ENCODE measurements at regions not wholly inside any gene's neighbourhood (a gene's known extent, or its start where the extent isn't known, plus 50 kb on each side); places are given as distances from the start of the nearest gene placed in this dataset.

DNA sequence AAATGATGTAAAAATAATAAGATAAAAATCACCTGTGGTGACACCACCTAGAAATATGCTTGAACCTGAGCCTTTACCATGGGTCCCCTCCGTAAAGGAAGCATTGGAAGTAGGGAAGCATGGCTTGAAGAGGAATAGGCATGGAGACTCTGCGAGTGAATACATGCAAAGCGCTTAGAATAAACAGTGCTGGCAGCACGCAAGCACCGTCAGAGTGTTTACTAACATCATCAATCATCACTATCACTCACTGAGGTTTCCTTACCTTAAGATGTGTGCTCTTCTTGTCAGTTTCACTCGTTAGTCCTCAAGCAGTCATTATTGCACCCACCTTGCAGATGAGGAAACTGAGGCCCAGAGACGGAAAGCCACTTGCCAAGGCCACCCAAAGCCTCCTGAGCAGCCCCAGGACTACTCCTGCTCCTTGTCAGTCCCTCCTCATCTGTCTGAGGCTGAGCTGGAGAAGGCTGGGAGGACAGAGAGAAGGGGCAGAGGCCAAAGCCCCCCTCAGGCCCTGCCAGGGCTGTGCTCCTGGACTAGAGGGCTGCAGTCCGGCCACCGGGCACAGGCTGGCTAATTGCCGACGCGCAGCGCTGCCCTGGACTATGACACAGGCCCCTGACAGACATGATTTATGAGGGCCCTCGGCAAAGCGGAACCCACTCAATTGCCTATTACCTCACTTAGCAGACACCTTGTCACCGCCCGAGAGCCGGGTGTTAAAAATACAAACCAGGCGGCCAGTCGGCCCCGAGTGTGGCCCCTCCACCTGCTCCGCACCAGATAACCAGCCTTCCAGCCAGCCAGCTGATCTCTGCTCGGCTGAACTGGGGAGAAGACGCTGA, 168.9 kb downstream of the MN1 start:
- DNase-seq (ENCODE audit: extremely low read depth, low read depth, low spot score), result no peak

DNA sequence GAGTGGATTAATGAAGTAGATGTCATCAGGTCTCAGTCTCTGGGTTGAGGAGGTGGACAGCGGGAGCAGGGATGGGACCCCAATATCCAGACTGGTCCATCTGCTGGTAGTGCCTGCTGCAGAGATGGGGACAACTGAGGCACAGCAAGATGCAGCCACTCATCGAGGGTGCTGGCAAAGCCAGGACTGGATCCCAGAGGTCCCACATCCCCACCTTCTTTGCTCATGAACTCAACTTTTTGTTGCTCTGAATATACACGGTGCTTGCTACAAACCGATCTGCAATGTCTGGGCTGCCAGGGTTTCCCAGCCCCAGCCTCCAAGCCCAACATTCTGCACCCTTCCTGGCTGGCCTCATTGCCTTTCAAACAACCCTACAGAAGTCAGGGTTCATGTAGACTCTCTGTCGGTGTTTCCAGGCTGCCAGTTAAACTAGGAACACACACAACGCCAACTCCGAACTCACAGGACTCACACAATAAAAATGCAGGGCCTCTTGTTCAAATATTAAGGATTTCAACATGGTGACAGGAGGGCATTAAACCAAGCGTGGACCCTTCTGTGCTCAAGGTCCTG, 168.2 kb downstream of the MN1 start:
- no peak for DNase-seq (ENCODE audit: extremely low read depth, low read depth, low spot score)

DNA sequence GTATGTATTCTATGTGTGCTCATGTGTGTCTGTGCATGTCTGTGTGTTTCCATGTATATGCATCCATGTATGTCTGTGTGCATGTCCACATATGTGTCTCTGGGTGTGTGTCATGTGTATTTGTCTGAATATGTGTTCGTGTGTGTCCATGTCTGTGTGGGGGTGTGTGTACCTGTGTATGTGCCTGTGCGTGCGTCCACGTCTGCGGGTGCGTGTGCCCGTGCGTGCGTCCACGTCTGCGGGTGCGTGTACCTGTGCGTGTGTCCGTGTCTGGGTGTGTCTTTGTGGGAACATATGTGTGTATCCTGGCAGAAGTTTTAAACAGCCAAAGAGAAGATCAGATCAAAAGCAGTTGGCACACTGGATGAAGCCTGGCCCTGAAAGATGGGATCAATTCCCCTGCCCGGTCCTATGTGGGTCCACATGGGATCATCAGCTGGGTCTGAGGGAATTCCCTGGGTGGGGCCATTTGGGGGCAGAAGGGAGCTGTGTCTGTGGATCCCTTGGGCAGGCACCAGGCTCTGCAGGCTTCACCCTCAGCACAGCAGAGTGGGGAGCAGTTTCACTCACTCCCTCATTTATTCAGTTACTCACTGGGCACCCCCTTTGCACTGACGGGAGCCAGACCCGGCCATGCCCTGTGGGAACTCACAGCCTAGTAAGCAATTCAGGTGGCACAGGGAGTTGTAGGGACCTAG, 167.4 kb downstream of the MN1 start:
- DNase-seq (ENCODE audit: extremely low read depth, low read depth, low spot score), result no peak

DNA sequence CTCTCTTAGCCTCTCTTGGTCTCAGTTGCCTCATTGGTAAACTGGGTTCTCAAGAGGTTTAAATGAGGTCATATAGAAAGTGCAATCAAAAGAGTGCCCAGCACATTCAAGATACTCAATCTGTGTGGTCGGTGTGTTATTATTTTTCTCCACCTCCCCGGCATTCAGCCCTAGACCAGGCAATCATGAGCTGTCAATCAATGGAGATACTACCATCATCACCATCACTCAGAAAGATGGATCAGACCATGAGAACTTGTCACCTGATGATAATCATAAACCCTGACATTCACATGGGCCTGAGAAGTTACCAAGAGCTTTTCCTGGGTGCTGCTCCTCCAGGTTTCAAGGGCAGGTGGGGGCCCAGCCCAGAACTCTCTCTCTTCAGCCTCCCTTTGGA, 166.1 kb downstream of the MN1 start:
- no peak for DNase-seq (ENCODE audit: extremely low read depth, low read depth, low spot score)

DNA sequence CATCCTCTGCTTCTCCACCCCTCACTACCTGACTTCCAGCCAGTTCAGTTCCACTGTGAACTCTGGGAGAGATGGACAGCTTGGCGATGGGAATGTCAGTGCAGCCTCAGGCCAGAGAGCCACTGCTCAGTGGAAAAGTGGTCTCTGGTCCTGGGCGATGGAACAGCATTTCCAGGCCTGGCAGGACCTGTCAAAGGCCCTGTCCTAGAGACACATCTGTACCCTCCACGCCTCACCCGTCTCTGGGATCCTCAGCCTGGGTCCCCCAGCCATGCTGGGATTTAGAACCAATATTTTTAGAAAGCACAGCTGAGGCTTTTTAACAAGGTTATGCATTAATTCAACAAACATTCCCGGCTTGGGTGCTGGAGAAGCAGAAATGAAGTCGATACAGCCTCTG, 165.7 kb downstream of the MN1 start:
- DNase-seq (ENCODE audit: extremely low read depth, low read depth, low spot score), result no peak

DNA sequence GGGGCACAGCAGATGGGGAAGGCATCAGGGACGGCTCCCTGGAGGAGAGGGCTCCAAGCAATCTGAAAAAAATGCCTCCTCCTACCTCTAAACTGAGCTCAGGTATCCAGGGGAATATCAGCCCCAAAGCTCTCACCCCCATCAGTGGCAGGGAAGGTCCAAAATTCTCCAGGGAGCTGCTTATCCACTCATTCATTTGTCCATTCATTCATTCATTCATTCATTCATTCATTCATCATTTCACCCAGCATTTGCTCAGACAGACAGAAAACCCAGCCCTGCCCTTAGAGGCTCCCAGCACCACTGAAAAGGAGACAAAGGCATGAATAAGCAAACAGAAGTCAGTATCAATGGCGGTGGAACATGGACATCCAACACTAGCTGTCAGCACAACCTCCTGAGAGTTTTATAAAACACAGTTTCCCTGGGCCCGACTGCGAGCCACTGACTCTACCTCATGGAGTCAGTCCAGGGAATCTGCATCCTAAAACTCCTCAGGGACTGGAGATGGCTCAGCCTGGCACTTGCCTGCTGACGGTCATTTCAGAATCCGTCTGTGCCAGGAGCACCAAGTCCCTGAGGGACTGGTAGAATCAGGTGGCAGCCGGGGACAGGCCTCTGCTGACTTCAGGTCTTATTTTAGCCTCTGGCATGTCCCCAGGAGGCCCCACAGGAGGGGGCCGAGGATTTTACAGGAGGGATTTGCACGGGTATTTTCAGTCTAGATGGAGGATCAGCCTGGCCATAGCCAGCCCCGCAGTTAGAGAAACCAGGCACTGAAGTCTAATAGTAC, 164.6 kb downstream of the MN1 start:
- no peak for DNase-seq (ENCODE audit: extremely low read depth, low read depth, low spot score)

DNA sequence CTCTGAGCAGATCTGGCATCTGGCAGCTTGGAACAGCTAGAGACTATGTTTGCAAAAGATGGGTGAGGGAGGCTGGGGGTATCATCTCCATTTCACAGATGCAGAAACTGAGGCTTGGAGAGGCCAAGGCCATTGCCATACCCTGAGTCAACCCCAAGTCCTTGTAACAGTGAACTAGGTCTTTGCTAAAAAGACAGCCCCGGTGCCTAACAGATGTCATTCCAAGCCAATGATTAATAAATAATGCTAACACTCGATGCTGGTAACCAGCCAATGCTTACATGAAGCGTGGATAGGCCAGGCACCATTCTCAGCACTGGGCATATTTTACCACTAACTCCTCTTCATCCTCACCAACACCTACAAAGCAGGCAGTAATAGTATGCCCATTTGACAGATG, 164.0 kb downstream of the MN1 start:
- DNase-seq (ENCODE audit: extremely low read depth, low read depth, low spot score), result no peak

DNA sequence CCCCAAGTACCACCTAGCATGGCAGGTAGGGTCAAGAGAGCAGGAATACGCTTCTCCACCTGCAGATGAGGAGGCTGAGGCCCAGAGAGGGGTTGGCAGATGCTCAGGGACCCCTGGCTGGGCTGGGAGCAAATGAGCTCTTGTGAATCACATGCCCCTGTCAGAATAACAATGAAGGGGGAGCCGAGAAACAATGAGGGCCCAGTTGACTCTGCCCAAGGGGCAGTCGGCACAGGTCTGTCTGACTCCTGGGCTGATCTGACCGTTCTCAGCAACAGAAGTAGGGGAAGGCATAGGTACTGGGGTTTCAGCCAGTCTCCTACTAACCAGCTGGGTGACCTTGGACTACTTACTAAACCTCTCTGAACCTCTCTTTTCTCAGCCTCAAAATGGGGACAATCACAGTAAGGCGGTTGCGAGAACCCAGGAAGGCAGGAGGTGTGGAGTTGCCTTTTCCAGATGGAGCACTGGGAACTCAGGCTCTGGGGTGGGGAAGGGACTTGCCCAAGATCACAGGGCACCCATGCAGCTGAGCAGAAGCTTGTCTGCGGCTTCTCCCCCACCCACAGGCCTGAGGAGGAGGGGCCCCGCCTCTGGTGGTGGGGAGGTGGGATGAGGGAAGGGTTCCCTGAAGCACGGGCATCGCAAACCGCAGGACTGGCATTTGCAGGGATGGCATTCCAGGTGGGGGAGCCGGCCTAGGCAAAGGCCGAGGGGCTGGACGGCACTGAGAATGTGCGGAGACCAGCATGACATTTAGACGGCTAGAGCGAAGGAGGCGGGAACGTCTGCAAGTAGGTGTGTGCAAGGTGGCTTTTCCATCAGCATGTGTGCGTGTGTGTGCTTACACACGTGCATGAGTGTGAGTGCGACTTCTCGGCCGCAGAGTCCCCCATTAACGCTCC, 163.0 kb downstream of the MN1 start:
- no peak for DNase-seq (ENCODE audit: extremely low read depth, low read depth, low spot score)

DNA sequence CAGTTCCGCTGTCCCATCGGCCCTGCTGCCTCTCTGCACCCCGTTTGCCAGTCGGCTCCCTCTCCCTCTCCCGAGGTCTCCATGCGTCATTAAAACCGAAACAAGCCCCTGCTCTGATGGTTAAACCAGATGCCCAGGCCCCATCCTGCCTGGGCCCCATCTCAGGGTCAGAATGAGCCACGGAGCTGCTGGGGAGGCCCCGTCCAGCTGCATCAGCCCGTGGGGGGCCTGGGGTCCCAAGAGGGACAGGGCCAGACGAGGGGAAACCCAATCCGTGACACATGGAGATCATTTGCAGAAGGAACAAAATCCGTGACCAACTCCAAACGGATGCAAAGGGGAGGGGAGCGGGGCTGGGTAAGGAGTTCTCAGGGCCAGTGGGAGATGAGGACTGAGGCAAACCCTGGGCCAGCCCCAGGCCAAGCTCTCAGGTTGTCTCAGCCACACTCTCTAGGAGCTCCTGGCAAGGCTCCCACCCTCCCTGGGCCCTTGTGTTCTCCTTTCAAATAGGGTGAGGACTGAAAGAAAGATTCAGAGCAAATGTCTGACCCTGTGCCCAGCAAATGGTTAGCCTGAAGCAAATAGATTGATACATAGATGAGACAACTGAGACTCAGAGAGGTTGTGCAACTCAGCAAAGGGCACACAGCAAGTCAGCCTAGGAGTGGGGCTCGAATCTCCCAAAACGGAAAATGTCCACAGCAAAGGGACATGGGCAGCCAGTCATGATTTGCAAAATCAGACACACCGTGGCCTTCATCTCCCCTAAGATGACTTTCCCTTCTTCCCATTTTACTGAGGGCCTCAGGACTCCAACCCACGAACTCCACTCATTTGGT, 162.1 kb downstream of the MN1 start:
- no peak for DNase-seq (ENCODE audit: extremely low read depth, low read depth, low spot score)

DNA sequence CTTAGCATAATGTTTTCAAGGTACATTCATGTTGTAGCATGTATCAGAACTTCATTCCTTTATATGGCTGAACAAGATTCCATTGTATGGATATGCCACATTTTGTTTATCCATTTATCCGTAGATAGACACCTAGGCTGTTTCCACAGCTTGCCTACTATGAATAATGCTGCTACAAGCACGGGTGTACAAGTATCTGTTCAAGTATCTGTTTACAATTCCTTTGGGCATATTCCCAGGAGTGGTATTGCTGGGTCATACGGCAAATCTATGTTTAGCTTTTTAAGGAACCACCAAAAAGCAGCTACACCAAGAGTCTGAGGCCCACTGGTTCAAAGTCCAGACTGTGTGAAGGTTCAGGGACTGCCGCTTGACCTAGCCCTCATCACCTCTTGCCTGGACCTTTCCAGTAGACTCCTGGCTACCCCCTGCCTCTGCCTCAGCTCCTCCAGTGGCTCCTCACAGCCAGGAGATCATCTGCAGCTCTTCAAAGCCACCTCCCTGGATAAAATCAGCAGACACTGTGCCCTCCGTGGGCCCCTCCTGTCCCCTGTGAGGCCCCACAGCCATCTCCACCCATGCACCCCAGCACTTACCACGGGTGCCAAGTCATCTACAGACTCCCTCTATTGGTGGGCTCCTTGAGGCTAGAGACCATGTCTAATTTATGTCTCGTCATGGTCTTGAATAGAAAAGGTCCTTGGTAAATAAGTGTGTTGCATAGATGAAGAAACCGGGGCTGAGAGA, 160.3 kb downstream of the MN1 start:
- no peak for DNase-seq (ENCODE audit: extremely low read depth, low read depth, low spot score)

DNA sequence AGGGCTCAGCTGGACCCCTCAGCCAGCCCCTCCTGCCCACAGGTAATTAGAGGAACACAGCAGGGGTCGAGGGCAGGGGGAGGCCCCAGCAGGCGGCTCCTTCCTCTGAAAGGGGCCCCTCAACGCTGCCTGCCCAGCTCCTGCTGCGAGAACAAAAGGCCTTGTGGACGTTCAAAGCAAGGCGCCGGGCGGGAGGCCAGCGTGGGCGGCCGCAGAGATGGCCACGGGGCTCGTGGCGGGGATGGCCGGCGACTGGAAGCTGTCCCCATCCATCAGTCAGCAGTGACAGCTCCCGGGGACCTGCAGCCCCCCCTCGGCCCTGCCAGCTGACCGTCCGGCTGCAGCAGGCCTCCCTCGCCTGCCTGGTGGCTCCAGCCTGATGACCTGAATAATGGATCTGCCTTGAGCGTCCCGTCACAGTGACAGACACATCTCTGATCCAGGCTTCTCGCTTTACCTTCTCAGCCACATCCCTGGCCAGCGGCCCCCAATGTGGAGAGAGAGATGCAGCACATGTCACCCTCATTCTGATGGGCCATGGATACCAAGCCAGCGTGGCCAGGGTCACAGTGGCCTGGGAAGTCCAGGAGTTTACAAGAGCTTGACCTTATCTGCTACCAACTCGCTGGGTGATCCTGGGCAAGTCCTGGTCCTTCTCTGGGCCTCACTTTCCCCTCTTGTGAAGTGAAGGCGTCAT, 159.3 kb downstream of the MN1 start:
- DNase-seq (ENCODE audit: extremely low read depth, low read depth, low spot score), result no peak

DNA sequence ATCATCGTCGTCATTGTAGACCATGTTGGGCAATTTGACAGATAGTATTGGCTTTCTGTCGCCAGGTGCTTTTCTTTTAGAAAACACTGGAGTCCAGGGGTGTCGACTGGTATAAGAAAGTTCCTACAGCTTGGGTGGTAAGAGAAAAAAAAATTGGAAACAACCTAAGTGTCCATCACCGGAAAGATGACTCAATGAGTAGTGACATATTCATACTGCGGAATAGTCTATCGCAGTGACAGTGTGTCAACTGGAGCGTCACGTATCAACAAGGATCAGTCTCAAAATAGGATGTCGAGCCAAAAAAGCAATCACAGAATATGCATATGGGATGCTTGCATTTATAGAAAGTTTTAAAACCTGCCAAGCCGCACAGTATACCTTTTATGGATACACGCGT, 157.6 kb downstream of the MN1 start:
- no peak for DNase-seq (ENCODE audit: extremely low read depth, low read depth, low spot score)

DNA sequence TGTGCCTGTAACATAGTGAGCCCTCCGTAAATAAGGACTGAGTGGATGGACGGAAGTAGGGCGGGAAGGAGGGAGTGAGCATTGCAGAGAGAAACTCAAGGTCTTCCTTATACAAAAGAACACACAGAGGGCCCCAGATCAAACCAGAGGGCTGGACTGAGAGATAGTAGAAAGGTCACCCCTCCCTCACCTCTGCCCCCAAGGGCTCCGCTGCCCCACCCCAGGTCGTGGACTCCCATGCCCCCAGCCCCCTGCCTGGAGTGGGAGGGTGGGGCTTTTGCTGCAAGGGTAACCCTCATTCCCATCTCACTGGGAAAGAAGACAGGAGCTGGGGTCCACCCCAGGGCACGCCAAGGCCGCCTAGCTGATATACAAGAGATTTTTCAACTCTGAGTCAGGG, 157.0 kb downstream of the MN1 start:
- no peak for DNase-seq (ENCODE audit: extremely low read depth, low read depth, low spot score)

DNA sequence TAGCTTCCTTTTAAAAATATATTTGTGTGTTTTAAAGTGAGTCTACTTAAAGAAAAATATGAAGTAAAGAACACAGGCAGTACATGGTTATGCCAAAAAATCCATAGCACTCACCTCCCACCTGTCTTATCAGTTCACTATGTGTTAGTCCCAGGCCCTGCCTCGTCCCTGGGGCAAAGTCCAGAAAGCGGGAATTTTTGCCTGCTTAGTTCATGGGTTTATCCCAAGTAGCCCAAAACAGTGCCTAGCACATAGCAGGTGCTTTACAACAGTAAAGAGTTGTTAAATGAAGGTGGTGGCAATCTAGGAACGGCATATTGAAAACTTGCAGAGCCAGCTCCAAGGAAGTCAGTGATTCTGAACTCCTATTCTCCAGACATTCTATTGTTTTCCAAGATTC, 154.0 kb downstream of the MN1 start:
- DNase-seq (ENCODE audit: extremely low read depth, low read depth, low spot score), result no peak

DNA sequence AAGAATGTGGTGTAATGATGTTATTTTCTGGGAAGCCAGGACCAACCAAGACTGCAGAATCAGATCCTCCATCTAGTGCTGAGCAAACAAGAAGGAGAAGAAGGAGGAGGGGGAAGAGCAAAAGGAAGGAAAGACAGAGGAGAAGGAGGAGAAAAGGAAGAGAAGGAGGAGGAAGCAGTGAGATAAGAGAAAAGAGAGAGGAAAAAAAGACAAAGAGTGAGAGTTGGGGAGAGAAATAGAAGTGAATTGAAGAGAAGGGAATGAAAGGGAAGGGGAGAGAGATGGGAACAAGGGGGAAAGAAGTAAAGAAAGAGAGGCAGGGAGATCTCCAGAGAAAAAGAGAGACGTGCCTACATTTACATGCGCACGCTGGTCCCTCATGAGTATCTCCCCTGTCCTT, 153.5 kb downstream of the MN1 start:
- no peak for DNase-seq (ENCODE audit: extremely low read depth, low read depth, low spot score)

DNA sequence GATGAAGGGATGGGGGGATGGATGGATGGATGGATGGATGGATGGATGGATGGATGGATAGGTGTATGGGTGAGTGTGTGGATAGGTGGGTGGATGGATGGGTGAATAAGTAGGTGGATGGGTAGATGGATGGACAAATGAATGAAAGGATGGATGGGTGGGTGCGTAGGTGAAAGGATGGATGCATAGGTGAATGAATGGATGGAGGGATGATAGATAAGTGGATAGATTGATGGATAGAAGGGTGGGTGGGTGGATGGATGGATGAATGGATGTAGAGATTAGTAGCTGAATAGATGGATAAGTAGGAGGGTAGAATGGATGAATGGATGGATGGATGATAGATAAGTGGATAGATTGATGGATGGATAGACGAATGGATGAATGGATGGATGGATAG, 152.7 kb downstream of the MN1 start:
- DNase-seq (ENCODE audit: extremely low read depth, low read depth, low spot score), result no peak

DNA sequence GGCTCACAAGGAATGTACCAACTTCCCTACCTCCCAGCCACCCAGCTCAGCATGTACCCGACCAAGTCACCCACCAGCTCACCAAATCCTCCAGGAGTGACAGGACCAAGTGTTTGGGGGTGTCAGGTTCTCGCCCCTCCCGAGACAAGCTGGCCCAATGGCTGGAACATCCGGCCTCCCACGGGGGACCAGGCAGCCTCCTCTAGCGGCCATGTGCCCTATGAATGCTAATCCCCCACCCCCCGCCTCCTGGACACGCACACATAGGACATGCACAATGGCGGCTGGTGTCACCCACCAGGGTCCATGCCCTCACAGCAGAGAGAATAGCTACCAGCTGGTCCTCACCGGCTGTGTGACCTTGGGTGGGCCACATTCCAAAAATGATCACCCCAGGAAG, 151.0 kb downstream of the MN1 start:
- DNase-seq (ENCODE audit: extremely low read depth, low read depth, low spot score), result no peak

DNA sequence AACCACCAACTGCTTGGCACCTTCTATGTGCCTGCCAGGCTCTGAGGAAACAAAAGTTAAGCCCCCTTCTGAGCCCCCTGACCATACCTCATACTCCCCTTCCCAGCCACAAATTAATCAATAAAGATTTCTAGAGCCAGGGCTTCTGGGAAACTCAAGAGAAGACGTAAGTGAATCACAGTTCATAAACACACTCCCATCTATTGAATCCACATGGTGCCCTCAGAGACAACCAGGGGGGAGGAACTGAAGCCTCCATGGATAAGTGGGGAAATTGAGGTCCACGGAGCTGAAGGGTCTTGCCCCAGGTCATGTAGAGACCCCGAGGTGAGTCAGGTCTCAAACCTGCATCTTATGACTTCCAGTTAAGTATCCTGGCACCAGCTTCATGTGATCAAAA, 150.6 kb downstream of the MN1 start:
- no peak for DNase-seq (ENCODE audit: extremely low read depth, low read depth, low spot score)

Data from glomerular endothelial cell (primary cell).